WTC11 (cell line): ENCODE measurements at regions not wholly inside any gene's neighbourhood (a gene's known extent, or its start where the extent isn't known, plus 50 kb on each side); places are given as distances from the start of the nearest gene placed in this dataset.

Experiments
- ATAC-seq: fragments of 200-7000 bp; cut with Tn5 transposase; 2 replicates; pipeline ENCODE4 v1.10.0; 2021; ENCODE audit warnings: mild to moderate bottlenecking, moderate library complexity
- CTCF ChIA-PET: fragments of 300-600 bp; sonication (Branson Sonifier 250); formaldehyde crosslinking; loops from one replicate; lab custom pipeline; 2021; ENCODE audit warnings: antibody characterized with exemption; lab: Charles Lee
- POLR2A ChIA-PET: fragments of 350-600 bp; sonication (Branson Sonifier 250); formaldehyde crosslinking; loops from one replicate; lab custom pipeline; 2021; ENCODE audit warnings: antibody characterized with exemption; lab: Charles Lee
- DNase-seq: peaks from one replicate; pipeline ENCODE4 v3.0.0; 2021; ENCODE audit warnings: low spot score
- H3K27ac Mint-ChIP-seq: 2 replicates; pipeline ENCODE4 v1.8.0; 2021; ENCODE audit warnings: mixed read lengths
- H3K27me3 Mint-ChIP-seq: 2 replicates; pipeline ENCODE4 v1.8.0; 2021; ENCODE audit warnings: low read depth, mild to moderate bottlenecking, moderate library complexity, mixed read lengths
- H3K36me3 Mint-ChIP-seq: 2 replicates; pipeline ENCODE4 v1.8.0; 2021; ENCODE audit warnings: mixed read lengths
- H3K4me1 Mint-ChIP-seq: 2 replicates; pipeline ENCODE4 v1.8.0; 2022; ENCODE audit warnings: mixed read lengths
- H3K4me3 Mint-ChIP-seq: 2 replicates; pipeline ENCODE4 v1.8.0; 2021; ENCODE audit warnings: mild to moderate bottlenecking, moderate library complexity, mixed read lengths
- H3K9me3 Mint-ChIP-seq: 2 replicates; pipeline ENCODE4 v1.8.0; 2021; ENCODE audit warnings: mixed read lengths
- AFF4 ChIP-seq: sonication (generic); formaldehyde crosslinking; IDR thresholded peaks from 2 replicates; pipeline ENCODE4 v1.8.1; 2023; ENCODE audit warnings: mild to moderate bottlenecking, missing genetic modification reagents, borderline replicate concordance
- ATF3 ChIP-seq: sonication (generic); formaldehyde crosslinking; conservative IDR thresholded peaks from 2 replicates; pipeline ENCODE4 v1.8.1; 2022; ENCODE audit warnings: mild to moderate bottlenecking, missing genetic modification reagents
- IRF2 ChIP-seq: sonication (generic); formaldehyde crosslinking; IDR thresholded peaks from 2 replicates; pipeline ENCODE4 v1.8.0; 2022; ENCODE audit warnings: low read depth, missing genetic modification reagents, borderline replicate concordance
- NR1H2 ChIP-seq: sonication (generic); formaldehyde crosslinking; IDR thresholded peaks from 2 replicates; pipeline ENCODE4 v1.9.0; 2021; ENCODE audit warnings: mild to moderate bottlenecking, moderate library complexity, missing genetic modification reagents
- NR2C2 ChIP-seq: sonication (generic); formaldehyde crosslinking; IDR thresholded peaks from 2 replicates; pipeline ENCODE4 v1.8.0; 2022; ENCODE audit warnings: mild to moderate bottlenecking, missing genetic modification reagents
- NR3C1 ChIP-seq: sonication (generic); formaldehyde crosslinking; conservative IDR thresholded peaks from 2 replicates; pipeline ENCODE4 v1.8.1; 2023; ENCODE audit warnings: low read depth, mild to moderate bottlenecking, missing genetic modification reagents
- STAT6 ChIP-seq: sonication (generic); formaldehyde crosslinking; conservative IDR thresholded peaks from 2 replicates; pipeline ENCODE4 v1.8.1; 2023; ENCODE audit warnings: mild to moderate bottlenecking, low read depth, missing genetic modification reagents, moderate library complexity
- USF2 ChIP-seq: sonication (generic); formaldehyde crosslinking; IDR thresholded peaks from 2 replicates; pipeline ENCODE4 v1.8.1; 2023; ENCODE audit warnings: mild to moderate bottlenecking, missing genetic modification reagents, moderate library complexity
- ZNF121 ChIP-seq: sonication (generic); formaldehyde crosslinking; IDR thresholded peaks from 2 replicates; pipeline ENCODE4 v1.8.0; 2023; ENCODE audit warnings: missing genetic modification reagents
- ZNF219 ChIP-seq: sonication (generic); formaldehyde crosslinking; IDR thresholded peaks from 2 replicates; pipeline ENCODE4 v1.8.0; 2023; ENCODE audit warnings: missing genetic modification reagents, mild to moderate bottlenecking, borderline replicate concordance
- ZNF263 ChIP-seq: sonication (generic); formaldehyde crosslinking; IDR thresholded peaks from 2 replicates; pipeline ENCODE4 v1.8.1; 2022; ENCODE audit warnings: low read depth, mild to moderate bottlenecking, moderate library complexity, missing genetic modification reagents
- ZNF317 ChIP-seq: sonication (generic); formaldehyde crosslinking; IDR thresholded peaks from 2 replicates; pipeline ENCODE4 v1.8.1; 2023; ENCODE audit warnings: low read depth, mild to moderate bottlenecking, moderate library complexity, missing genetic modification reagents, borderline replicate concordance
- TF ChIP-seq, protein P1 (sequence below): sonication (generic); formaldehyde crosslinking; IDR thresholded peaks from 2 replicates; pipeline ENCODE4 v1.8.0; 2022; ENCODE audit warnings: mild to moderate bottlenecking, missing genetic modification reagents
- TF ChIP-seq, protein P2 (sequence below): sonication (generic); formaldehyde crosslinking; IDR thresholded peaks from 2 replicates; pipeline ENCODE4 v1.8.0; 2022; ENCODE audit warnings: mild to moderate bottlenecking, missing genetic modification reagents
- TF ChIP-seq, protein P3 (sequence below): sonication (generic); formaldehyde crosslinking; IDR thresholded peaks from 2 replicates; pipeline ENCODE4 v1.8.0; 2023; ENCODE audit warnings: missing genetic modification reagents

- no peak for TF ChIP-seq ATF3 (CRISPR knock-in tag)
- TF ChIP-seq IRF2 (CRISPR knock-in tag) = no peak
- no peak for TF ChIP-seq ZNF317 (CRISPR knock-in tag)
- TF ChIP-seq, protein P1, sequence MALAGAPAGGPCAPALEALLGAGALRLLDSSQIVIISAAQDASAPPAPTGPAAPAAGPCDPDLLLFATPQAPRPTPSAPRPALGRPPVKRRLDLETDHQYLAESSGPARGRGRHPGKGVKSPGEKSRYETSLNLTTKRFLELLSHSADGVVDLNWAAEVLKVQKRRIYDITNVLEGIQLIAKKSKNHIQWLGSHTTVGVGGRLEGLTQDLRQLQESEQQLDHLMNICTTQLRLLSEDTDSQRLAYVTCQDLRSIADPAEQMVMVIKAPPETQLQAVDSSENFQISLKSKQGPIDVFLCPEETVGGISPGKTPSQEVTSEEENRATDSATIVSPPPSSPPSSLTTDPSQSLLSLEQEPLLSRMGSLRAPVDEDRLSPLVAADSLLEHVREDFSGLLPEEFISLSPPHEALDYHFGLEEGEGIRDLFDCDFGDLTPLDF (CRISPR knock-in tag) = no peak
- TF ChIP-seq ZNF219 (CRISPR knock-in tag) = no peak
- TF ChIP-seq NR1H2 (CRISPR knock-in tag) = no peak
- TF ChIP-seq AFF4 (CRISPR knock-in tag) = no peak
- no peak for TF ChIP-seq ZNF121 (CRISPR knock-in tag)
- TF ChIP-seq, protein P2, sequence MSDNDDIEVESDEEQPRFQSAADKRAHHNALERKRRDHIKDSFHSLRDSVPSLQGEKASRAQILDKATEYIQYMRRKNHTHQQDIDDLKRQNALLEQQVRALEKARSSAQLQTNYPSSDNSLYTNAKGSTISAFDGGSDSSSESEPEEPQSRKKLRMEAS (CRISPR knock-in tag) = no peak
- TF ChIP-seq STAT6 (CRISPR knock-in tag) = no peak
- no peak for TF ChIP-seq NR2C2 (CRISPR knock-in tag)
- no peak for TF ChIP-seq NR3C1 (CRISPR knock-in tag)
- TF ChIP-seq ZNF263 (CRISPR knock-in tag) = no peak
- TF ChIP-seq, protein P3, sequence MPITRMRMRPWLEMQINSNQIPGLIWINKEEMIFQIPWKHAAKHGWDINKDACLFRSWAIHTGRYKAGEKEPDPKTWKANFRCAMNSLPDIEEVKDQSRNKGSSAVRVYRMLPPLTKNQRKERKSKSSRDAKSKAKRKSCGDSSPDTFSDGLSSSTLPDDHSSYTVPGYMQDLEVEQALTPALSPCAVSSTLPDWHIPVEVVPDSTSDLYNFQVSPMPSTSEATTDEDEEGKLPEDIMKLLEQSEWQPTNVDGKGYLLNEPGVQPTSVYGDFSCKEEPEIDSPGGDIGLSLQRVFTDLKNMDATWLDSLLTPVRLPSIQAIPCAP (CRISPR knock-in tag) = no peak
- TF ChIP-seq USF2 (CRISPR knock-in tag) = no peak
- TF ChIP-seq, all 79 proteins: peak for 0
Measured at GRCh38 chr17:28258347-28258887, 60.6 kb upstream of the TMEM97 start.

More at GRCh38 chr17:28258347-28258887, 60.6 kb upstream of the TMEM97 start:
- Mint-ChIP-seq H3K9me3 (peaks cover 30% of the 10 kb centered on the region), H3K36me3 (peaks cover 21% of the 10 kb centered on the region), H3K27ac (no peak overlapping the region), H3K27me3 (peaks cover 8% of the 10 kb centered on the region), H3K4me3 (no peak overlapping the region), H3K4me1 (no peaks in the 10 kb centered on the region)
- POLR2A ChIA-PET = no interaction called here
- no peak for ATAC-seq
- no peak for DNase-seq
- CTCF ChIA-PET = interaction anchor here (1.3 kb wide), 1 partner anchor 365 kb away, joined by 4 read pairs; the partner anchor contains the start of gene LYRM9
